Skeletal muscle cell (primary cell): ENCODE measurements at regions not wholly inside any gene's neighbourhood (a gene's known extent, or its start where the extent isn't known, plus 50 kb on each side); places are given as distances from the start of the nearest gene placed in this dataset.
A peak's percentile ranks its signal among the peaks of the same experiment; 100 is the strongest.

Experiments
- DNase-seq: peaks from one replicate; pipeline ENCODE4 v3.0.0-alpha.2; 2010; ENCODE audit warnings: low read depth
- H3K4me3 ChIP-seq: 2 replicates; pipeline ENCODE4 v1.5.1; 2011; ENCODE audit warnings: low read depth, mild to moderate bottlenecking, control low read depth, low read length, moderate library complexity

- DNase-seq = no peak
- no peak overlapping the region for H3K4me3 ChIP-seq
These were observed 478.8 kb downstream of the NPIPA7 start for GRCh38 chr16:16857603-16858283.

DNA sequence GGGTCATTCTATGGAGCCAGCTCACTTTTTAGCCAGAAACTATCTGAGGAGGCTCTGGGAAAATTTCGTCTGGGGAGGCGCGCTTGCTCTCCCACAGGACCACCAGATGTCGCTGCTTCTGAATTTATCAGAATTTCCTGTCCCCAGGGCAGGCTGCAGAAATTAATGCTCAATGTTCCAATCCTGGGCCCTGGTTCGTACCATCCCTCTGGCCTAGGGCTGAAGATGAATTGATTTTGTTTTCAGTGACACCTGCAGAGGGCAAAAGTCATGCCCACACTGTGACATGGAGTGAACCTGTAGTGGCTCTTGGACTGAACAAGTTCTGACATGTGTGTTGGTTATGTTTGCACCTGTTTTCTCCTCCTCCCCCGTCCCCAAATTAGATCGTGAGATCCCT lies 482.6 kb downstream of the NPIPA7 start:
- H3K4me3 ChIP-seq = no peak overlapping the region
- DNase-seq = peak; percentile 4

DNA sequence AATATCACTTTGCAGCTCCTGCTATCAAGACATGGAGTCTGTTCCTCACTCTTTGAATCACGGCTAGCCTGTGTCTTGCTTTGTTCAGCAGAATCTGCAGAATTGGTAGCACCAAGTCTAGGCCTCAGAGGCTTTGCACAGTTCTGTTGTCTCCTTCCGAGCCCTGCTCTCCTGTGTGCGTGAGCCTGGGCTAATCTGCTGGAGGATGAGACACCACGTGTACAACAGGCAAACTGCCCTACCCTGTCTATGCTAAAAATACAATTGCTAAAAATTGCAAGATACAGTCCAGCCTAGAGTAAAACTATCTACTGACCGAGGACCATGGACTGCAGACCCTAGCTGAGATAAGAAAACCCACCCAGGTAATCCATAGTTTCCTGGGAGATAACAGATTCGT lies 484.7 kb downstream of the NPIPA7 start:
- no peak for DNase-seq

DNA sequence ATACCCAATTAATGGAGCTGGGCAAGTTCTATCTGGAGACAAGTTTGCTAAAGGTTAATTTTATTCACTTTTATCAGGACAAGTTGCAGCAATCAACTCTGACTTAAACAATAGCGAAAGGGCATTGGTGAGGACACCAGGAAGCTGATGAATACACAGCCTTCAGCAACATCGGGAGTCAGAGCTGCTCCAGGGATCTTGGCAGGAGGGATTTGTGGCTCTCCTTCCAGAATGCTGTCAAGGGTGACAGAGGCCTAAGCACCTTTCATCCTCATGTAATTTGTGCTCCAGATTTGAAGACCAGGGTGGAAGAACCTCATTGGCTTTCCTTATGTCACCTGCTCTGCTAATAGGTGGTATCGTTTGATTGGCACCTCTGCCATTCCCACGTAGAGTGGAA lies 485.6 kb downstream of the NPIPA7 start:
- no peak for DNase-seq
- H3K4me3 ChIP-seq = no peak overlapping the region

More for the DNA sequence above, 484.7 kb downstream of the NPIPA7 start:
- no peak overlapping the region for H3K4me3 ChIP-seq

- no peak for DNase-seq
- no peak overlapping the region for H3K4me3 ChIP-seq
These were observed 486.4 kb downstream of the NPIPA7 start for GRCh38 chr16:16865374-16865773.

DNA sequence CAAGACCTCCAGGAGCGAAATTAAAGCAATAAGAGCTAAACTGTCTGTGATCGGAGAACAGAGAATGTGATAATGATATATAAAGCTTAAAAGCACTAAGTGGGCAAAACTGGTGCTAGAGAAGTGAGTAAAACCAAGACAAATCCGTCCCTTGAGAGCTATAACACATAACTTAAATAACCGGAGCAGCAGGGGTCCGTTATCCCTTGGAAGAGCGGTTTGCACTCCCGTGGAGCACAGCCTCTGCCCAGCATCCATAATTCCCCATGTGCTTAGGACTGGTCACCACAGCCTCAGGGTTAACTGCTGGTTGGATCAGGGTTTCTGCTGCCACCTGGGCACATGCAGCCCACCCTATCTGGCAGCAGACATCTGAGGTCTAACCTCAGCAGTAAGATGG lies 489.0 kb downstream of the NPIPA7 start:
- H3K4me3 ChIP-seq = no peak overlapping the region
- no peak for DNase-seq

DNA sequence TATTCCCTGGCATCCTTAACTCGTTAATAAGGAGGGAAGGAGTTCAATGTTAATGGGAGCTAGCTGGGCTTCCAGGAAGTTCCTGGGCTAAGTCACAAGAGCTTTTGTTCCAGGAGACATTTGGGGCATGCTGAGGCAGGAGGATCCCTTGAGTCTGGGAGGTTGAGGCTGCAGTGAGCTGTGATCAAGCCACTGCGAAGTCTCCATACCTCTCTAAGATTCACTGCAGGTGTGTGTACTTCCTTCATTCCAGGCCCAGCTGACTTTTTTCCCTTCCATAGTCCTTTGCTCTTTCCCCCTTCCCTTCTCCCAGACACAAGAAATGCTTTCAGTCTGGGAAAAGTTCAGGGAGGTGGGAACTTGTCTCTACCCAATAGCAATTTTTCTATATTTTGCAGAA lies 489.8 kb downstream of the NPIPA7 start:
- H3K4me3 ChIP-seq = no peak overlapping the region
- DNase-seq = no peak

GRCh38 chr16:16869746-16870145 lies 490.8 kb downstream of the NPIPA7 start:
- no peak overlapping the region for H3K4me3 ChIP-seq
- no peak for DNase-seq

DNA sequence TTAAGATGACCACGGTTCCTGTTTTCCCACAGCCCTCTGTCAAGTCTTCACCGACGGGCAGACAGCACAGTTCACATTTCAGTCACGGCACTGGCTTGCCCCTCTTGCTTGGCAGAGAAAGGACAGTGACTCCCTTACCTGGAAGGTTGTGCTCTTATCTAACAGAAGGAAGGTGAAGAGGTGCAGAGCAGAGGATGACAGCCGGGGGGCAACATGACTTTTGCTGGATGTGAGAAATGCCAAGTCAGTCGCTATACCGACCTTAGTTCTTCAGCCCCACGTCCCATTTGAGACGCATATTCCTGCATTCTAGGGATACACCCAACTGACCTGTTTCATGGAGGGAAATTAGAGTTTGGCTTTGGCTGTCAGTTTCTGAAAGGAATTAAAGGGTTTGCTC lies 492.3 kb downstream of the NPIPA7 start:
- no peak overlapping the region for H3K4me3 ChIP-seq
- no peak for DNase-seq

GRCh38 chr16:16877061-16877460 lies 498.1 kb downstream of the NPIPA7 start:
- DNase-seq = no peak
- no peak overlapping the region for H3K4me3 ChIP-seq

DNA sequence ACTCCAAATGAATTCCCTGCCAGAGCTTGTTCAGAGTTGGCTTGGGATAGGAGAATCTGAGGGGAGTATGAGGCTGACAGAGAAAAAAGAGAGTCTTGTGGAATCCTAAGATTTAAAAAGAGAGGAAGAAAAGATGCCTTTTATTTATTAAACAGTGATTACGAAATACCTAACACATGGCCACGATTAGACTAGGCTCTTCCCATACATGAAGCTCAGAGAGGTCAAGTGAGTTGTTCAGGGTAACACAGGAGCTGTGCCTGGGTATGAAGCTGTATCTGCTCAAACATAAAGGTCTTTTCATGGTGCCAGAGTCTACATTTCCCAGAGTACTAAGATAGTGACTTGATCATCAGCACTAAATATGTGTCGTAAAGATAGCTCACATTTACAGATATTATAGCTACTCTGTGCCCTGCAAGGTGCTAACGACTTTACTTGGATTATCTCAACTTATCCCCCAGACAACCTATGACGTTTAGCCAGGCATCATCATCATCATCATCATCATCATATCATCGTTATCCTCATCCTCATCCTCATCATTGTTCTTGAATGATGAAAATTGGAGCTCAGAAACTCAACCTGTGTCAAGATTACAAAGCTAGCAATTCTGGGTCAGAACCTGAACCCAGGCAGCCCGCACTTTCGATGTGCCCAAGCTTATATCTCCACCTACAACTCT lies 500.8 kb downstream of the NPIPA7 start:
- DNase-seq = no peak
- H3K4me3 ChIP-seq = no peak overlapping the region

- no peak overlapping the region for H3K4me3 ChIP-seq
- DNase-seq = no peak
These were observed 502.9 kb downstream of the NPIPA7 start for GRCh38 chr16:16881814-16882213.

DNA sequence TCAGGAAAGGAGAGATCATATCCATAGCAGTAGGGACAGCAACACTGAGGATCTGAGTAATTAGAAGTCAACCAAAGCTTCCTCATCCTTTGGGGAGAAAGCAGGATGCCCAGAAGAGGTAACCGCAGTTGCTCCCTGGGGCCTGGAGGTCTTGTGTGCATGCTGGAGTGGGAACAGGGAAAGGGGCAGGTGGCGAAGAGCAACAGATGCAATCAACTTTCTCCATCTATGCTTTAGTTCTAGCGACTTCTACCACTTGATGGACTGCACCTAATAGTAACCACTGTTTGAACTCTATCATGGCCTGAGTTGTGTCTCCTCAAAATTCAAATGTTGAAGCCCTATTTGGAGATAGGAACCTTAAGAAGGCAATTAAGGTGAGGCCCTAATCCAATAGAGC lies 503.8 kb downstream of the NPIPA7 start:
- H3K4me3 ChIP-seq = no peak overlapping the region
- DNase-seq = no peak

GRCh38 chr16:16884451-16884850 lies 505.5 kb downstream of the NPIPA7 start:
- H3K4me3 ChIP-seq = no peak overlapping the region
- no peak for DNase-seq

DNA sequence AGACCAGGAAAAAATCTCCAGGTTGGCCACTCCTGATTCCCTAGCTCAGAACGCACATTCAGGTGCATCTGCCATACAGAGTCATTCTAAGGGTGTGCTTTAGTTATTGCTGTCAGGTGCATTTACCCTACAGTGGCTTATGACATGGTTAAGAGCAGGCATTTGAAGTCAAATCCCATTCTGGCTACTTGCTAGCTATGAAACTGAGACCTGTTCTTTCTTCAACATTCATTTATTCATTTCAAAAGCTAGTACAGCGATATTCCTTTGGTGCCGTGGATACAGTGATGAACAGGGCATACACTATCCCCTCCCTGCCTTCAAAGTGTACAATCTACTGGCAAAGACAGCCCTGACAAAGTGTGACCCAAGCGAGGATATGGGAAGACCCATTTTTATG lies 508.3 kb downstream of the NPIPA7 start:
- DNase-seq = no peak

DNA sequence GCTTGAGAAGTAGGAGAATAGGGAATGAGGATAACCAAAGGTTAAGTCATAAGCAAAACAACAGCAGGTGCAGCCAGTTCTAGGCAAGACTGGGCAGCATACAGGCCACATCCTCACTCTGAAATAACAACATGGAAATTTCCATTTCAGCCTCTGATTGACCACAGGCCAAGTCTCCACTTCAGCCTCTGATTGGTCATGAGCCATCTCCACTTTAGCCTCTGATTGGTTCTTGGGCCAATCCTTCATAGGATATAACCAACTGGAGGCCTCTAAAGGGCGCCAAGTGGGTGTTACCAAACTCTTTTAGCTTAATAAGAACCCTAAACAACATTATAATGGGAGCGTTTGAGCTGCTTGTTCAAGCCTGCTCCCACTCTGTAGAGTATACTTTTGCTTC lies 512.0 kb downstream of the NPIPA7 start:
- no peak for DNase-seq
- H3K4me3 ChIP-seq = no peak overlapping the region

More for the DNA sequence above, 508.3 kb downstream of the NPIPA7 start:
- no peak overlapping the region for H3K4me3 ChIP-seq

GRCh38 chr16:16904601-16905000 lies 525.7 kb downstream of the NPIPA7 start:
- DNase-seq = no peak
- no peak overlapping the region for H3K4me3 ChIP-seq

- no peak for DNase-seq
- no peak overlapping the region for H3K4me3 ChIP-seq
These were observed 526.9 kb downstream of the NPIPA7 start for GRCh38 chr16:16905850-16906249.

DNA sequence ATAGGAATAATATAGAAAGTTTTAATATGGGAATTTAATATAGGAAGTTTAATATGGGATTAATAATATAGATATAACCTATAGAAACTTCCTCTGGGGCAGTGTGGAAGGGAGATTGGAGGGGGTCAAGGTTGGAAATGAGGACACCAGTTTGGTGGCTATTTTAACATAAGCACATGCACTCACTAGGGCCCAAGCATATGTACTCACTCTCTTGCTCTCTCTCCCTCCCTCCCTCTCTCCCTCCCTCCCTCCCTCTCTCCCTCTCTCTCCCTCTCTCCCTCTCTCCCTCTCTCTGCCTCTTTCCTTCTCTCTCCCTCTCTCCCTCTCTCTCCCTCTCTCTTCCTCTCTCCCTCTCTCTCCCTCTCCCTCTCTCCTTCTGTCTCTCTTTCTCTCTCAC lies 528.1 kb downstream of the NPIPA7 start:
- no peak for DNase-seq
- H3K4me3 ChIP-seq = no peak overlapping the region

GRCh38 chr16:16908077-16908476 lies 529.1 kb downstream of the NPIPA7 start:
- DNase-seq = no peak
- no peak overlapping the region for H3K4me3 ChIP-seq

GRCh38 chr16:16909126-16909525 lies 530.2 kb downstream of the NPIPA7 start:
- no peak overlapping the region for H3K4me3 ChIP-seq
- DNase-seq = no peak
